ENCODE measurements at regions not wholly inside any gene's neighbourhood (a gene's known extent, or its start where the extent isn't known, plus 50 kb on each side); places are given as distances from the start of the nearest gene placed in this dataset.

GRCh38 chr1:8162168-8162567 lies 136.1 kb upstream of the ERRFI1 start:
- Histone ChIP-seq H3K27me3 (ENCODE audit: insufficient read depth, low read length, poor library complexity, severe bottlenecking) (no peaks in the 10 kb centered on the region), H3K4me2 (ENCODE audit: low read depth, low read length, poor library complexity, severe bottlenecking) (no peak overlapping the region), H3K9me2 (replicated peaks; ENCODE audit: low read depth, low read length) (no peaks in the 10 kb centered on the region), H4K20me1 (ENCODE audit: insufficient read depth, low read length, poor library complexity, severe bottlenecking) (no peaks in the 10 kb centered on the region), H3K4me1 (ENCODE audit: insufficient read depth, low read length, poor library complexity, severe bottlenecking) (peaks cover 3% of the 10 kb centered on the region), H3K9ac (ENCODE audit: low read depth, low read length, poor library complexity, severe bottlenecking) (no peak overlapping the region), H3K4me3 (ENCODE audit: low read length, poor library complexity, severe bottlenecking) (no peak overlapping the region), H3K9me3 (ENCODE audit: insufficient read depth, low read depth, low read length) (no peaks in the 10 kb centered on the region), H3F3A (ENCODE audit: low read depth) (no peaks in the 10 kb centered on the region), H3K36me3 (ENCODE audit: insufficient read depth, low read length) (no peaks in the 10 kb centered on the region), H2AFZ (ENCODE audit: low read length) (no peak overlapping the region), H3K79me2 (ENCODE audit: insufficient read depth, low read length) (no peaks in the 10 kb centered on the region)
- TF ChIP-seq CTCF (conservative IDR thresholded peaks at IDR 0.05; ENCODE audit: low read length), result no peak
- TF ChIP-seq EZH2phosphoT487 (IDR thresholded peaks at IDR 0.05; ENCODE audit: borderline replicate concordance), result no peak

GRCh38 chr1:8161546-8162105 lies 135.5 kb upstream of the ERRFI1 start:
- Histone ChIP-seq H3K9me2 (replicated peaks; ENCODE audit: low read depth, low read length) (no peaks in the 10 kb centered on the region), H3K36me3 (ENCODE audit: insufficient read depth, low read length) (no peaks in the 10 kb centered on the region), H3K9ac (ENCODE audit: low read depth, low read length, poor library complexity, severe bottlenecking) (no peak overlapping the region), H3K79me2 (ENCODE audit: insufficient read depth, low read length) (no peaks in the 10 kb centered on the region), H3K4me2 (ENCODE audit: low read depth, low read length, poor library complexity, severe bottlenecking) (no peak overlapping the region), H2AFZ (ENCODE audit: low read length) (no peak overlapping the region), H3K9me3 (ENCODE audit: insufficient read depth, low read depth, low read length) (no peaks in the 10 kb centered on the region), H3K4me1 (ENCODE audit: insufficient read depth, low read length, poor library complexity, severe bottlenecking) (no peaks in the 10 kb centered on the region), H3K4me3 (ENCODE audit: low read length, poor library complexity, severe bottlenecking) (no peak overlapping the region), H3F3A (ENCODE audit: low read depth) (no peaks in the 10 kb centered on the region), H4K20me1 (ENCODE audit: insufficient read depth, low read length, poor library complexity, severe bottlenecking) (no peaks in the 10 kb centered on the region), H3K27me3 (ENCODE audit: insufficient read depth, low read length, poor library complexity, severe bottlenecking) (no peaks in the 10 kb centered on the region)
- TF ChIP-seq EZH2phosphoT487 (IDR thresholded peaks at IDR 0.05; ENCODE audit: borderline replicate concordance), result no peak
- no peak for TF ChIP-seq CTCF (conservative IDR thresholded peaks at IDR 0.05; ENCODE audit: low read length)

- TF ChIP-seq CTCF (conservative IDR thresholded peaks at IDR 0.05; ENCODE audit: low read length), result no peak
- TF ChIP-seq EZH2phosphoT487 (IDR thresholded peaks at IDR 0.05; ENCODE audit: borderline replicate concordance), result no peak
- Histone ChIP-seq H2AFZ (ENCODE audit: low read length) (no peak overlapping the region), H3K9ac (ENCODE audit: low read depth, low read length, poor library complexity, severe bottlenecking) (no peak overlapping the region), H3K4me3 (ENCODE audit: low read length, poor library complexity, severe bottlenecking) (no peak overlapping the region), H3F3A (ENCODE audit: low read depth) (no peaks in the 10 kb centered on the region), H4K20me1 (ENCODE audit: insufficient read depth, low read length, poor library complexity, severe bottlenecking) (no peaks in the 10 kb centered on the region), H3K36me3 (ENCODE audit: insufficient read depth, low read length) (no peaks in the 10 kb centered on the region), H3K9me2 (replicated peaks; ENCODE audit: low read depth, low read length) (no peaks in the 10 kb centered on the region), H3K79me2 (ENCODE audit: insufficient read depth, low read length) (no peaks in the 10 kb centered on the region), H3K9me3 (ENCODE audit: insufficient read depth, low read depth, low read length) (no peaks in the 10 kb centered on the region), H3K27me3 (ENCODE audit: insufficient read depth, low read length, poor library complexity, severe bottlenecking) (no peaks in the 10 kb centered on the region), H3K4me2 (ENCODE audit: low read depth, low read length, poor library complexity, severe bottlenecking) (no peak overlapping the region), H3K4me1 (ENCODE audit: insufficient read depth, low read length, poor library complexity, severe bottlenecking) (no peaks in the 10 kb centered on the region)
Observed at GRCh38 chr1:8159470-8160024, 133.4 kb upstream of the ERRFI1 start.

Measured in Loucy (cell line).